HL-60 (cell line): ENCODE measurements at regions not wholly inside any gene's neighbourhood (a gene's known extent, or its start where the extent isn't known, plus 50 kb on each side); places are given as distances from the start of the nearest gene placed in this dataset.

Source experiments
- DNase-seq, 2 experiments: peaks; one replicate each; pipeline ENCODE4 v3.0.0-alpha.2; 2010 to 2020; ENCODE audit warnings: low read depth in 1 of 2, low spot score in 1 of 2
- H3K27ac ChIP-seq: fragments of 250-450 bp; sonication (Bioruptor Pico); replicated peaks from 2 replicates; pipeline ENCODE4 v1.5.1; 2020; ENCODE audit warnings: mild to moderate bottlenecking, moderate library complexity
- H3K27me3 ChIP-seq: fragments of 250-450 bp; sonication (Bioruptor Pico); 2 replicates; pipeline ENCODE4 v1.5.1; 2021; ENCODE audit warnings: mild to moderate bottlenecking, moderate library complexity; ENCODE audit not compliant: insufficient read depth, poor library complexity, severe bottlenecking
- H3K4me3 ChIP-seq: replicated peaks from 2 replicates; pipeline ENCODE4 v1.5.1; 2011; ENCODE audit warnings: mild to moderate bottlenecking, control low read depth, low read length; ENCODE audit not compliant: insufficient read depth
- CTCF ChIP-seq: IDR thresholded peaks from one replicate; pipeline ENCODE4 v1.5.1; 2011; ENCODE audit warnings: low read length, control low read depth, inconsistent platforms; ENCODE audit not compliant: insufficient read depth
- GABPA ChIP-seq: IDR thresholded peaks from 2 replicates; pipeline ENCODE4 v1.6.1; 2012; ENCODE audit warnings: low read depth
- POLR2AphosphoS5 ChIP-seq: IDR thresholded peaks from 2 replicates; pipeline ENCODE4 v1.6.1; 2012; ENCODE audit warnings: low read depth
- SPI1 ChIP-seq: IDR thresholded peaks from 2 replicates; pipeline ENCODE4 v1.6.1; 2012; ENCODE audit warnings: low read depth, mild to moderate bottlenecking, borderline replicate concordance
- TF ChIP-seq, protein P1 (sequence below): IDR thresholded peaks from 2 replicates; pipeline ENCODE4 v1.6.1; 2012; ENCODE audit warnings: low read depth; ENCODE audit not compliant: insufficient replicate concordance

DNA sequence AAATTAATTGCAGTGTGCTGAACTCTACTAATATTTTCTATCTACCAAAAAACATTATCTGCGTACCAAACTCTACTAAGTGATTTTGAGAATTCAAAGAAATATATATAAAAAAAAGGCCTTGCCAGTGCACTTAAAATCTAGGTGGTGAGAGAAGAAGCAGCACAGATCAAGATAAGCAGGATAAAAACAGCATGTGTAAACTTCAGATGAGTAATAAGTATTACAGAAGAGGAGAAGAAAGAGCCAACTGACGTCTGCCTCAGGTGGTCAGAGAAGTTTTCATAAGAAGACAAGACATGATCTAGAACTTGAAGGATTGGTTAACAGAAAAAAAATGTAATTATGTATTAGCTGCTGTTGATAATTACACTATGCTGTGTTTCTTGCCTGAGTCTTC lies 166.4 kb downstream of the DUSP6 start:
- Histone ChIP-seq H3K27me3 (no peaks in the 10 kb centered on the region), H3K4me3 (no peak overlapping the region), H3K27ac (no peak overlapping the region)
- TF ChIP-seq, protein P1, sequence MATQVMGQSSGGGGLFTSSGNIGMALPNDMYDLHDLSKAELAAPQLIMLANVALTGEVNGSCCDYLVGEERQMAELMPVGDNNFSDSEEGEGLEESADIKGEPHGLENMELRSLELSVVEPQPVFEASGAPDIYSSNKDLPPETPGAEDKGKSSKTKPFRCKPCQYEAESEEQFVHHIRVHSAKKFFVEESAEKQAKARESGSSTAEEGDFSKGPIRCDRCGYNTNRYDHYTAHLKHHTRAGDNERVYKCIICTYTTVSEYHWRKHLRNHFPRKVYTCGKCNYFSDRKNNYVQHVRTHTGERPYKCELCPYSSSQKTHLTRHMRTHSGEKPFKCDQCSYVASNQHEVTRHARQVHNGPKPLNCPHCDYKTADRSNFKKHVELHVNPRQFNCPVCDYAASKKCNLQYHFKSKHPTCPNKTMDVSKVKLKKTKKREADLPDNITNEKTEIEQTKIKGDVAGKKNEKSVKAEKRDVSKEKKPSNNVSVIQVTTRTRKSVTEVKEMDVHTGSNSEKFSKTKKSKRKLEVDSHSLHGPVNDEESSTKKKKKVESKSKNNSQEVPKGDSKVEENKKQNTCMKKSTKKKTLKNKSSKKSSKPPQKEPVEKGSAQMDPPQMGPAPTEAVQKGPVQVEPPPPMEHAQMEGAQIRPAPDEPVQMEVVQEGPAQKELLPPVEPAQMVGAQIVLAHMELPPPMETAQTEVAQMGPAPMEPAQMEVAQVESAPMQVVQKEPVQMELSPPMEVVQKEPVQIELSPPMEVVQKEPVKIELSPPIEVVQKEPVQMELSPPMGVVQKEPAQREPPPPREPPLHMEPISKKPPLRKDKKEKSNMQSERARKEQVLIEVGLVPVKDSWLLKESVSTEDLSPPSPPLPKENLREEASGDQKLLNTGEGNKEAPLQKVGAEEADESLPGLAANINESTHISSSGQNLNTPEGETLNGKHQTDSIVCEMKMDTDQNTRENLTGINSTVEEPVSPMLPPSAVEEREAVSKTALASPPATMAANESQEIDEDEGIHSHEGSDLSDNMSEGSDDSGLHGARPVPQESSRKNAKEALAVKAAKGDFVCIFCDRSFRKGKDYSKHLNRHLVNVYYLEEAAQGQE: no peak
- no peak for TF ChIP-seq CTCF
- no peak for TF ChIP-seq SPI1
- no peak for TF ChIP-seq GABPA
- TF ChIP-seq POLR2AphosphoS5: no peak
- DNase-seq: no peak

- no peak overlapping the region for H3K4me3 ChIP-seq
- TF ChIP-seq GABPA (no peak), SPI1 (no peak), CTCF (no peak), POLR2AphosphoS5 (no peak)
- TF ChIP-seq, protein P1: no peak
- no peaks in the 10 kb centered on the region for H3K27me3 ChIP-seq
- no peak overlapping the region for H3K27ac ChIP-seq
- DNase-seq: no peak
These were observed 167.1 kb downstream of the DUSP6 start for GRCh38 chr12:89185181-89185580.

DNA sequence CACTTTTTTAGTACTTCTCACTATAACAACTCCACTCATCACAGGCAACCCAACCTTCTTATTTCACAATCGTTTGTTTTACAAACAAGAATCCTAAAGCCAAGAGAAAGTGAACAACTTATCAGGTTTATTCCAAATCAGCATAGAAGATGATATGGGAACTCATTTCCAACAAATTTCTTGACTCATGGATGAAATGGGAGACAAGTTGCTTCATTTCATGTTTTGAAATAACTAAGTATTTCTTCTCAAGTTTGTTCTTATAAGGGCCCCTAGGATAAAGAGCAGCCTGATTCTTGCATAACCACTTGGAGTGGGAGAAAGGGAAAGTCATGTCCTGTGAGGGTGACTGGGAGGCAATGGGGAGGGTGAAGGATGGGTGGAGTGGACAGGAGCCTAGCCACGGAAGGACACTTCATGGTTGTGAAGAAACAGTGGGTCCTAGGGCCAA lies 168.3 kb downstream of the DUSP6 start:
- Histone ChIP-seq H3K4me3 (no peak overlapping the region), H3K27me3 (no peaks in the 10 kb centered on the region), H3K27ac (no peak overlapping the region)
- no peak for DNase-seq
- TF ChIP-seq GABPA: no peak
- TF ChIP-seq, protein P1: no peak
